AG09309 (cell line): ENCODE measurements at regions not wholly inside any gene's neighbourhood (a gene's known extent, or its start where the extent isn't known, plus 50 kb on each side); places are given as distances from the start of the nearest gene placed in this dataset.

ENCODE experiments used
- DNase-seq: peaks from one replicate; pipeline ENCODE4 v3.0.0-alpha.2; 2010; ENCODE audit warnings: low read depth
- H3K4me3 ChIP-seq: 2 replicates; pipeline ENCODE4 v1.5.1; 2011; ENCODE audit warnings: mild to moderate bottlenecking, low read depth, low read length, moderate library complexity; ENCODE audit not compliant: control insufficient read depth
- CTCF ChIP-seq: IDR thresholded peaks from 2 replicates; pipeline ENCODE4 v1.5.1; 2011; ENCODE audit warnings: mild to moderate bottlenecking, low read depth, low read length, inconsistent platforms; ENCODE audit not compliant: insufficient read depth, control insufficient read depth; ENCODE audit errors: missing control alignments

- DNase-seq = no peak
- TF ChIP-seq CTCF = no peak
- no peak overlapping the region for H3K4me3 ChIP-seq
Observed at GRCh38 chr7:145774777-145775176, 341.8 kb upstream of the CNTNAP2 start.

- DNase-seq = no peak
Observed at GRCh38 chr7:145753004-145753403, 363.6 kb upstream of the CNTNAP2 start.

GRCh38 chr7:145737617-145738016, 379.0 kb upstream of the CNTNAP2 start:
- DNase-seq = no peak
- no peak for TF ChIP-seq CTCF
- no peak overlapping the region for H3K4me3 ChIP-seq

More at GRCh38 chr7:145753004-145753403, 363.6 kb upstream of the CNTNAP2 start:
- no peak overlapping the region for H3K4me3 ChIP-seq
- no peak for TF ChIP-seq CTCF

- TF ChIP-seq CTCF = no peak
- no peak overlapping the region for H3K4me3 ChIP-seq
- no peak for DNase-seq
Observed at GRCh38 chr7:145735061-145735460, 381.5 kb upstream of the CNTNAP2 start.

- DNase-seq = no peak
Observed at GRCh38 chr7:145732521-145732920, 384.1 kb upstream of the CNTNAP2 start.

GRCh38 chr7:145729691-145730090, 386.9 kb upstream of the CNTNAP2 start:
- H3K4me3 ChIP-seq = no peak overlapping the region
- DNase-seq = no peak
- TF ChIP-seq CTCF = no peak

More at GRCh38 chr7:145732521-145732920, 384.1 kb upstream of the CNTNAP2 start:
- TF ChIP-seq CTCF = no peak
- no peak overlapping the region for H3K4me3 ChIP-seq

GRCh38 chr7:145718129-145718528, 398.5 kb upstream of the CNTNAP2 start:
- DNase-seq = no peak
- TF ChIP-seq CTCF = no peak
- no peak overlapping the region for H3K4me3 ChIP-seq
